Activated gamma-delta T cell treated with anti-CD3 and anti-CD28 coated beads, Interleukin-2, amount 50 U/mL, for 16 hours (primary cell): ENCODE measurements at regions not wholly inside any gene's neighbourhood (a gene's known extent, or its start where the extent isn't known, plus 50 kb on each side); places are given as distances from the start of the nearest gene placed in this dataset.

Experiments
- DNase-seq: peaks from one replicate; pipeline ENCODE4 v3.0.0-alpha.2; 2020; ENCODE audit warnings: low read depth

- DNase-seq, result no peak
These were observed 90.2 kb downstream of the KCTD12 start for GRCh38 chr13:76795701-76796695.

- no peak for DNase-seq
These were observed 93.4 kb downstream of the KCTD12 start for GRCh38 chr13:76792731-76793347.

GRCh38 chr13:76790980-76791819, 95.0 kb downstream of the KCTD12 start:
- DNase-seq, result no peak

- no peak for DNase-seq
These were observed 95.7 kb downstream of the KCTD12 start for GRCh38 chr13:76790526-76790925.

GRCh38 chr13:76783798-76784197, 102.4 kb downstream of the KCTD12 start:
- no peak for DNase-seq

- no peak for DNase-seq
These were observed 107.4 kb downstream of the KCTD12 start for GRCh38 chr13:76778853-76779252.

GRCh38 chr13:76777096-76777495, 109.1 kb downstream of the KCTD12 start:
- DNase-seq, result no peak

- DNase-seq, result no peak
These were observed 111.0 kb downstream of the KCTD12 start for GRCh38 chr13:76775088-76775740.

- DNase-seq, result no peak
These were observed 112.6 kb downstream of the KCTD12 start for GRCh38 chr13:76773448-76774094.

- DNase-seq, result no peak
These were observed 114.0 kb downstream of the KCTD12 start for GRCh38 chr13:76772241-76772640.

- no peak for DNase-seq
These were observed 116.9 kb downstream of the KCTD12 start for GRCh38 chr13:76769271-76769791.

- DNase-seq, result no peak
These were observed 117.8 kb downstream of the KCTD12 start for GRCh38 chr13:76768384-76768783.

GRCh38 chr13:76764916-76765315, 121.3 kb downstream of the KCTD12 start:
- DNase-seq, result no peak

- no peak for DNase-seq
These were observed 121.8 kb downstream of the KCTD12 start for GRCh38 chr13:76764429-76764828.

GRCh38 chr13:76762721-76763120, 123.5 kb downstream of the KCTD12 start:
- no peak for DNase-seq

- no peak for DNase-seq
These were observed 126.3 kb downstream of the KCTD12 start for GRCh38 chr13:76759877-76760276.

- DNase-seq, result no peak
These were observed 127.5 kb downstream of the KCTD12 start for GRCh38 chr13:76758738-76759137.

- no peak for DNase-seq
These were observed 127.9 kb downstream of the KCTD12 start for GRCh38 chr13:76758257-76758656.

- no peak for DNase-seq
These were observed 129.8 kb downstream of the KCTD12 start for GRCh38 chr13:76756451-76756850.

GRCh38 chr13:76754414-76754813, 131.8 kb downstream of the KCTD12 start:
- DNase-seq, result no peak

- no peak for DNase-seq
These were observed 134.9 kb downstream of the KCTD12 start for GRCh38 chr13:76751278-76751677.
